ENCODE measurements at regions not wholly inside any gene's neighbourhood (a gene's known extent, or its start where the extent isn't known, plus 50 kb on each side); places are given as distances from the start of the nearest gene placed in this dataset.

GRCh38 chr6:9504191-9504590 lies 910.7 kb downstream of the TFAP2A start:
- no peak overlapping the region for H3K27ac ChIP-seq
- H3K27me3 ChIP-seq (replicated peaks in 1 of 7) = no peaks in the 10 kb centered on the region
- WGBS, 5 donors = 77 to 87% (median 86%) methylated on average over 2 of the region's 2 CpGs
- TF ChIP-seq POLR2A (IDR thresholded peaks at IDR 0.05) (no peak), POLR2AphosphoS5 (IDR thresholded peaks at IDR 0.05) (no peak), CTCF (IDR thresholded peaks at IDR 0.05 in 8 of 11, conservative IDR thresholded peaks at IDR 0.05 in 3 of 11) (no peak)
- H3K36me3 ChIP-seq = no peaks in the 10 kb centered on the region
- H3K4me1 ChIP-seq = no peaks in the 10 kb centered on the region
- DNase-seq = no peak
- H3K4me3 ChIP-seq = no peak overlapping the region
- H3K9me3 ChIP-seq = peaks cover 0 to 22% (median 12%) of the 10 kb centered on the region in 8 donors
- intact Hi-C loops (cut with DNase I; ENCODE audit: low total_unique reads) = no loop called here

- Histone ChIP-seq H3K27ac (no peak overlapping the region), H3K4me1 (no peaks in the 10 kb centered on the region), H3K27me3 (replicated peaks in 1 of 7) (no peaks in the 10 kb centered on the region), H3K9me3 (peaks cover 0 to 22% (median 12%) of the 10 kb centered on the region in 8 donors), H3K4me3 (no peak overlapping the region), H3K36me3 (no peaks in the 10 kb centered on the region)
- WGBS, 5 donors = 44 to 70% (median 60%) methylated on average over 7 of the region's 7 CpGs
- DNase-seq = no peak
- intact Hi-C loops (cut with DNase I; ENCODE audit: low total_unique reads) = no loop called here
- TF ChIP-seq POLR2A (IDR thresholded peaks at IDR 0.05) = no peak
- no peak for TF ChIP-seq CTCF (IDR thresholded peaks at IDR 0.05 in 8 of 11, conservative IDR thresholded peaks at IDR 0.05 in 3 of 11)
- TF ChIP-seq POLR2AphosphoS5 (IDR thresholded peaks at IDR 0.05) = no peak
Measured at GRCh38 chr6:9503111-9503761, 911.6 kb downstream of the TFAP2A start.

- TF ChIP-seq POLR2A (IDR thresholded peaks at IDR 0.05) = no peak
- no peak for TF ChIP-seq CTCF (IDR thresholded peaks at IDR 0.05 in 8 of 11, conservative IDR thresholded peaks at IDR 0.05 in 3 of 11)
- TF ChIP-seq POLR2AphosphoS5 (IDR thresholded peaks at IDR 0.05) = no peak
- Histone ChIP-seq H3K4me1 (no peaks in the 10 kb centered on the region), H3K36me3 (no peaks in the 10 kb centered on the region), H3K27me3 (replicated peaks in 1 of 7) (no peaks in the 10 kb centered on the region), H3K27ac (no peak overlapping the region), H3K4me3 (no peak overlapping the region), H3K9me3 (peaks cover 0 to 28% (median 9%) of the 10 kb centered on the region in 8 donors)
- WGBS, 5 donors = 63 to 83% (median 78%) methylated on average over 4 of the region's 4 CpGs
- intact Hi-C loops (cut with DNase I; ENCODE audit: low total_unique reads) = no loop called here
- no peak for DNase-seq
Measured at GRCh38 chr6:9499709-9500108, 915.2 kb downstream of the TFAP2A start.

GRCh38 chr6:9496837-9497236 lies 918.0 kb downstream of the TFAP2A start:
- Histone ChIP-seq H3K9me3 (peaks cover 0 to 28% (median 9%) of the 10 kb centered on the region in 8 donors), H3K4me1 (no peaks in the 10 kb centered on the region), H3K27ac (no peak overlapping the region), H3K4me3 (no peak overlapping the region), H3K36me3 (no peaks in the 10 kb centered on the region), H3K27me3 (replicated peaks in 1 of 7) (no peaks in the 10 kb centered on the region)
- DNase-seq = no peak
- intact Hi-C loops (cut with DNase I; ENCODE audit: low total_unique reads) = no loop called here
- 78 to 89% (median 82%) methylated on average over 6 of the region's 6 CpGs for WGBS, 5 donors
- TF ChIP-seq POLR2A (IDR thresholded peaks at IDR 0.05) (no peak), POLR2AphosphoS5 (IDR thresholded peaks at IDR 0.05) (no peak), CTCF (IDR thresholded peaks at IDR 0.05 in 8 of 11, conservative IDR thresholded peaks at IDR 0.05 in 3 of 11) (no peak)

All from spleen (tissue), 11 donors.